IMR-90 (cell line): ENCODE measurements at regions not wholly inside any gene's neighbourhood (a gene's known extent, or its start where the extent isn't known, plus 50 kb on each side); places are given as distances from the start of the nearest gene placed in this dataset.

Experiments used
- ATAC-seq: fragments of 200-7000 bp; cut with Tn5 transposase; 2 replicates; pipeline ENCODE4 v1.9.1; 2020; ENCODE audit warnings: low read depth, mild to moderate bottlenecking, moderate library complexity
- BruUV-seq: library from RNA; stranded (reverse); fragments of 400-500 nt; replicated peaks from 2 replicates; lab custom pipeline; 2021; lab: Mats Ljungman, UMichigan
- CTCF ChIA-PET: fragments of 300-600 bp; formaldehyde crosslinking; extraction: SDS; loops from one replicate; lab custom pipeline; 2021; ENCODE audit warnings: antibody characterized with exemption; lab: Yijun Ruan, JAX
- POLR2A ChIA-PET: fragments of 300-600 bp; sonication (Branson Sonifier 250); formaldehyde crosslinking; loops from one replicate; lab custom pipeline; 2022; ENCODE audit warnings: antibody characterized with exemption; ENCODE audit not compliant: unreplicated experiment; lab: Charles Lee
- DNase-seq: peaks from one replicate; pipeline ENCODE4 v3.0.0; 2013
- H2AFZ ChIP-seq: replicated peaks from 2 replicates; pipeline ENCODE3; 2013; ENCODE audit warnings: low read length, mild to moderate bottlenecking; ENCODE audit not compliant: poor library complexity
- H2AK5ac ChIP-seq: 2 replicates; pipeline ENCODE4 v1.6.1; 2013; ENCODE audit warnings: low read depth, low read length, inconsistent platforms
- H2AK9ac ChIP-seq: replicated peaks from 2 replicates; pipeline ENCODE3; 2013; ENCODE audit warnings: mild to moderate bottlenecking, low read depth, low read length, moderate library complexity; ENCODE audit not compliant: poor library complexity
- H2BK120ac ChIP-seq: 2 replicates; pipeline ENCODE4 v1.6.1; 2013; ENCODE audit warnings: low read depth, low read length, inconsistent platforms
- H2BK15ac ChIP-seq: 3 replicates; pipeline ENCODE4 v1.6.1; 2013; ENCODE audit warnings: low read depth, low read length, inconsistent platforms
- H2BK20ac ChIP-seq: 2 replicates; pipeline ENCODE4 v1.6.1; 2013; ENCODE audit warnings: low read depth, mild to moderate bottlenecking, inconsistent platforms, low read length, moderate library complexity
- H2BK5ac ChIP-seq: 2 replicates; pipeline ENCODE4 v1.6.1; 2013; ENCODE audit warnings: mild to moderate bottlenecking, low read depth, low read length, inconsistent platforms; ENCODE audit not compliant: poor library complexity, severe bottlenecking
- H3K14ac ChIP-seq: replicated peaks from 2 replicates; pipeline ENCODE4 v1.6.1; 2013; ENCODE audit warnings: low read depth, low read length, inconsistent platforms
- H3K18ac ChIP-seq: 2 replicates; pipeline ENCODE4 v1.6.1; 2013; ENCODE audit warnings: low read depth, low read length, control low read depth
- H3K23ac ChIP-seq: 2 replicates; pipeline ENCODE4 v1.6.1; 2013; ENCODE audit warnings: low read depth, low read length, inconsistent platforms
- H3K27ac ChIP-seq: 2 replicates; pipeline ENCODE4 v1.5.1; 2013; ENCODE audit warnings: mild to moderate bottlenecking, control low read depth, low read length; ENCODE audit not compliant: insufficient read depth
- H3K27me3 ChIP-seq: 2 replicates; pipeline ENCODE4 v1.6.1; 2013; ENCODE audit warnings: low read length; ENCODE audit not compliant: control insufficient read depth, insufficient read depth
- H3K36me3 ChIP-seq: 2 replicates; pipeline ENCODE4 v1.6.1; 2013; ENCODE audit warnings: low read length, mixed read lengths; ENCODE audit not compliant: control insufficient read depth, insufficient read depth
- H3K4ac ChIP-seq: 2 replicates; pipeline ENCODE4 v1.6.1; 2013; ENCODE audit warnings: low read depth, low read length, inconsistent platforms
- H3K4me1 ChIP-seq: 2 replicates; pipeline ENCODE4 v1.6.1; 2013; ENCODE audit warnings: low read length, mixed read lengths; ENCODE audit not compliant: control insufficient read depth, insufficient read depth
- H3K4me2 ChIP-seq: 2 replicates; pipeline ENCODE4 v1.6.1; 2013; ENCODE audit warnings: low read depth, mild to moderate bottlenecking, control low read depth, low read length, moderate library complexity
- H3K4me3 ChIP-seq: 2 replicates; pipeline ENCODE4 v1.5.1; 2013; ENCODE audit warnings: low read depth, mild to moderate bottlenecking, control low read depth, low read length, moderate library complexity; ENCODE audit not compliant: insufficient read depth
- H3K56ac ChIP-seq: 2 replicates; pipeline ENCODE4 v1.6.1; 2013; ENCODE audit warnings: low read length, inconsistent platforms; ENCODE audit not compliant: insufficient read depth; ENCODE audit errors: extremely low read depth
- H3K79me1 ChIP-seq, 2 experiments: 2 replicates each; pipeline ENCODE4 v1.6.1; 2013; ENCODE audit warnings: low read length in 2 of 2, inconsistent platforms in 1 of 2, low read depth in 1 of 2
- H3K9ac ChIP-seq: 2 replicates; pipeline ENCODE4 v1.6.1; 2013; ENCODE audit warnings: low read depth, low read length, control low read depth
- H3K9me1 ChIP-seq: 2 replicates; pipeline ENCODE4 v1.6.1; 2013; ENCODE audit warnings: low read length, inconsistent platforms; ENCODE audit not compliant: insufficient read depth
- H3K9me3 ChIP-seq: 2 replicates; pipeline ENCODE4 v1.6.1; 2013; ENCODE audit warnings: low read length; ENCODE audit not compliant: control insufficient read depth, insufficient read depth
- H4K20me1 ChIP-seq: 2 replicates; pipeline ENCODE4 v1.6.1; 2013; ENCODE audit warnings: low read length, inconsistent platforms; ENCODE audit not compliant: insufficient read depth
- H4K5ac ChIP-seq: 2 replicates; pipeline ENCODE4 v1.6.1; 2013; ENCODE audit warnings: mild to moderate bottlenecking, low read depth, low read length, control low read depth
- H4K8ac ChIP-seq, 2 experiments: 2 replicates each; pipeline ENCODE4 v1.6.1; 2013; ENCODE audit warnings: low read depth in 2 of 2, low read length in 2 of 2, control low read depth in 1 of 2, inconsistent platforms in 1 of 2
- H4K91ac ChIP-seq: 2 replicates; pipeline ENCODE4 v1.6.1; 2013; ENCODE audit warnings: low read depth, low read length, inconsistent platforms; ENCODE audit not compliant: insufficient read depth
- RCOR1 ChIP-seq: IDR thresholded peaks from 2 replicates; pipeline ENCODE4 v1.6.1; 2012; ENCODE audit warnings: mild to moderate bottlenecking, low read length, improper control_type of control experiment; ENCODE audit not compliant: insufficient replicate concordance
- WGBS, 2 experiments: methylation state at CpG; one replicate each; pipeline versions ENCODE4 v1.1.5 to v1.1.7; 2013; ENCODE audit warnings: missing lambda C conversion rate in 2 of 2; ENCODE audit not compliant: insufficient read length in 1 of 2; ENCODE audit errors: extremely low coverage in 2 of 2; 5-methylcytosine and 5-hydroxymethylcytosine counted together
- dilution Hi-C: fragments of 300-500 bp; cut with HindIII; formaldehyde crosslinking; loops from one replicate; pipeline ENCODE4 v1.14.3; 2018; ENCODE audit warnings: low sequenced_read_pairs; ENCODE audit not compliant: unreplicated experiment
- in situ Hi-C: fragments of 300-500 bp; cut with MboI; formaldehyde crosslinking; loops from 3 replicates; pipeline ENCODE4 v1.14.3; 2019; ENCODE audit warnings: low sequenced_read_pairs, inconsistent platforms, mixed read lengths
- intact Hi-C: fragments of 100-400 bp; cut with micrococcal nuclease; formaldehyde crosslinking; loops from 2 replicates; pipeline ENCODE4 v1.10.0; 2022

- H4K20me1 ChIP-seq, result no peaks in the 10 kb centered on the region
- no peak overlapping the region for H3K14ac ChIP-seq
- H3K27ac ChIP-seq, result no peak overlapping the region
- H4K91ac ChIP-seq, result no peak overlapping the region
- H2AK9ac ChIP-seq, result no peak overlapping the region
- H2AK5ac ChIP-seq, result no peak overlapping the region
- H4K5ac ChIP-seq, result no peak overlapping the region
- no peak overlapping the region for H4K8ac ChIP-seq
- H3K9ac ChIP-seq, result no peak overlapping the region
- no peak for DNase-seq
- no peak overlapping the region for H3K4ac ChIP-seq
- H2BK5ac ChIP-seq, result no peak overlapping the region
- H3K23ac ChIP-seq, result no peak overlapping the region
- no TSS peak for BruUV-seq
- no peak overlapping the region for H2AFZ ChIP-seq
- no CpG with 5 or more reads among the region's 3 CpGs for WGBS, 2 experiments
- in situ Hi-C loops, result loop anchor here (25.0 kb wide), 1 partner anchor 372 kb away; no protein-coding TSS in a partner anchor
- no peak overlapping the region for H2BK120ac ChIP-seq
- POLR2A ChIA-PET, result no interaction called here
- CTCF ChIA-PET, result no interaction called here
- intact Hi-C loops, result loop anchor here (10.0 kb wide), 1 partner anchor 354 kb away; no protein-coding TSS in a partner anchor
- dilution Hi-C loops, result no loop called here
- no peaks in the 10 kb centered on the region for H3K27me3 ChIP-seq
- H3K36me3 ChIP-seq, result no peaks in the 10 kb centered on the region
- H2BK20ac ChIP-seq, result no peak overlapping the region
- H3K9me1 ChIP-seq, result no peaks in the 10 kb centered on the region
- H3K4me2 ChIP-seq, result no peak overlapping the region
- H3K9me3 ChIP-seq, result no peaks in the 10 kb centered on the region
- no peak overlapping the region for H3K56ac ChIP-seq
- H3K79me1 ChIP-seq, result no peaks in the 10 kb centered on the region
- no peak overlapping the region for H2BK15ac ChIP-seq
- no peak for TF ChIP-seq RCOR1
- H3K18ac ChIP-seq, result no peak overlapping the region
- ATAC-seq, result no peak
- no peaks in the 10 kb centered on the region for H3K4me1 ChIP-seq
- no peak overlapping the region for H3K4me3 ChIP-seq
Measured at GRCh38 chr5:42059291-42059690, 134.2 kb downstream of the FBXO4 start.
